Activated naive CD8-positive, alpha-beta T cell (primary cell): ENCODE measurements at regions not wholly inside any gene's neighbourhood (a gene's known extent, or its start where the extent isn't known, plus 50 kb on each side); places are given as distances from the start of the nearest gene placed in this dataset.

ENCODE experiments used
- H3K27ac Mint-ChIP-seq: one replicate; pipeline ENCODE4 v1.8.0; 2021; ENCODE audit warnings: mixed read lengths
- H3K27me3 Mint-ChIP-seq: one replicate; pipeline ENCODE4 v1.8.0; 2021; ENCODE audit warnings: mixed read lengths
- H3K36me3 Mint-ChIP-seq: one replicate; pipeline ENCODE4 v1.8.0; 2021; ENCODE audit warnings: mixed read lengths
- H3K4me1 Mint-ChIP-seq: one replicate; pipeline ENCODE4 v1.8.0; 2021; ENCODE audit warnings: low read depth, mixed read lengths
- H3K4me3 Mint-ChIP-seq: one replicate; pipeline ENCODE4 v1.8.0; 2021; ENCODE audit warnings: mild to moderate bottlenecking, mixed read lengths
- H3K9me3 Mint-ChIP-seq: one replicate; pipeline ENCODE4 v1.8.0; 2021; ENCODE audit warnings: low read depth, mixed read lengths

- H3K4me3 Mint-ChIP-seq = no peak overlapping the region
- H3K27ac Mint-ChIP-seq = no peak overlapping the region
- H3K36me3 Mint-ChIP-seq = no peaks in the 10 kb centered on the region
- no peaks in the 10 kb centered on the region for H3K9me3 Mint-ChIP-seq
- H3K27me3 Mint-ChIP-seq = peaks cover 1% of the 10 kb centered on the region
- H3K4me1 Mint-ChIP-seq = no peaks in the 10 kb centered on the region
Measured at GRCh38 chr20:60107621-60108390, 149.6 kb downstream of the CDH26 start.

GRCh38 chr20:60108397-60108796, 150.2 kb downstream of the CDH26 start:
- Mint-ChIP-seq H3K9me3 (no peaks in the 10 kb centered on the region), H3K36me3 (no peaks in the 10 kb centered on the region), H3K27ac (no peak overlapping the region), H3K4me1 (no peaks in the 10 kb centered on the region), H3K4me3 (no peak overlapping the region), H3K27me3 (peaks cover 1% of the 10 kb centered on the region)

GRCh38 chr20:60113024-60113724, 155.0 kb downstream of the CDH26 start:
- Mint-ChIP-seq H3K36me3 (no peaks in the 10 kb centered on the region), H3K27me3 (peaks cover under 1% of the 10 kb centered on the region), H3K4me3 (no peak overlapping the region), H3K27ac (no peak overlapping the region), H3K9me3 (no peaks in the 10 kb centered on the region), H3K4me1 (no peaks in the 10 kb centered on the region)

- H3K27me3 Mint-ChIP-seq = no peaks in the 10 kb centered on the region
- H3K27ac Mint-ChIP-seq = no peak overlapping the region
- no peak overlapping the region for H3K4me3 Mint-ChIP-seq
- no peaks in the 10 kb centered on the region for H3K36me3 Mint-ChIP-seq
- H3K4me1 Mint-ChIP-seq = no peaks in the 10 kb centered on the region
- H3K9me3 Mint-ChIP-seq = no peaks in the 10 kb centered on the region
Measured at GRCh38 chr20:60113771-60114170, 155.5 kb downstream of the CDH26 start.

GRCh38 chr20:60115451-60115850, 157.2 kb downstream of the CDH26 start:
- Mint-ChIP-seq H3K4me1 (no peaks in the 10 kb centered on the region), H3K27me3 (no peaks in the 10 kb centered on the region), H3K36me3 (no peaks in the 10 kb centered on the region), H3K4me3 (no peak overlapping the region), H3K27ac (no peak overlapping the region), H3K9me3 (no peaks in the 10 kb centered on the region)

GRCh38 chr20:60116128-60116909, 158.1 kb downstream of the CDH26 start:
- H3K4me1 Mint-ChIP-seq = no peaks in the 10 kb centered on the region
- H3K9me3 Mint-ChIP-seq = no peaks in the 10 kb centered on the region
- H3K4me3 Mint-ChIP-seq = no peak overlapping the region
- H3K36me3 Mint-ChIP-seq = no peaks in the 10 kb centered on the region
- H3K27me3 Mint-ChIP-seq = no peaks in the 10 kb centered on the region
- H3K27ac Mint-ChIP-seq = no peak overlapping the region

- no peaks in the 10 kb centered on the region for H3K4me1 Mint-ChIP-seq
- H3K4me3 Mint-ChIP-seq = no peak overlapping the region
Measured at GRCh38 chr20:60117065-60117464, 158.8 kb downstream of the CDH26 start.

GRCh38 chr20:60121903-60122302, 163.7 kb downstream of the CDH26 start:
- Mint-ChIP-seq H3K9me3 (no peaks in the 10 kb centered on the region), H3K27me3 (no peaks in the 10 kb centered on the region), H3K27ac (no peak overlapping the region), H3K36me3 (no peaks in the 10 kb centered on the region), H3K4me1 (no peaks in the 10 kb centered on the region), H3K4me3 (no peak overlapping the region)

More at GRCh38 chr20:60117065-60117464, 158.8 kb downstream of the CDH26 start:
- Mint-ChIP-seq H3K9me3 (no peaks in the 10 kb centered on the region), H3K36me3 (no peaks in the 10 kb centered on the region), H3K27me3 (no peaks in the 10 kb centered on the region), H3K27ac (no peak overlapping the region)

GRCh38 chr20:60122671-60123070, 164.4 kb downstream of the CDH26 start:
- Mint-ChIP-seq H3K27me3 (no peaks in the 10 kb centered on the region), H3K36me3 (no peaks in the 10 kb centered on the region), H3K27ac (no peak overlapping the region), H3K9me3 (no peaks in the 10 kb centered on the region), H3K4me3 (no peak overlapping the region), H3K4me1 (no peaks in the 10 kb centered on the region)

GRCh38 chr20:60123096-60123495, 164.9 kb downstream of the CDH26 start:
- H3K27me3 Mint-ChIP-seq = no peaks in the 10 kb centered on the region
- H3K36me3 Mint-ChIP-seq = no peaks in the 10 kb centered on the region
- H3K4me1 Mint-ChIP-seq = no peaks in the 10 kb centered on the region
- H3K9me3 Mint-ChIP-seq = no peaks in the 10 kb centered on the region
- H3K4me3 Mint-ChIP-seq = no peak overlapping the region
- H3K27ac Mint-ChIP-seq = no peak overlapping the region

- no peaks in the 10 kb centered on the region for H3K27me3 Mint-ChIP-seq
- no peaks in the 10 kb centered on the region for H3K9me3 Mint-ChIP-seq
- H3K4me3 Mint-ChIP-seq = no peak overlapping the region
- H3K36me3 Mint-ChIP-seq = no peaks in the 10 kb centered on the region
- no peaks in the 10 kb centered on the region for H3K4me1 Mint-ChIP-seq
- no peak overlapping the region for H3K27ac Mint-ChIP-seq
Measured at GRCh38 chr20:60123652-60124051, 165.4 kb downstream of the CDH26 start.

- Mint-ChIP-seq H3K27me3 (no peaks in the 10 kb centered on the region), H3K36me3 (no peaks in the 10 kb centered on the region)
Measured at GRCh38 chr20:60124776-60125381, 166.7 kb downstream of the CDH26 start.

GRCh38 chr20:60125513-60125912, 167.3 kb downstream of the CDH26 start:
- Mint-ChIP-seq H3K36me3 (no peaks in the 10 kb centered on the region), H3K27me3 (no peaks in the 10 kb centered on the region), H3K27ac (no peak overlapping the region), H3K4me1 (no peaks in the 10 kb centered on the region), H3K9me3 (no peaks in the 10 kb centered on the region), H3K4me3 (no peak overlapping the region)

More at GRCh38 chr20:60124776-60125381, 166.7 kb downstream of the CDH26 start:
- no peaks in the 10 kb centered on the region for H3K9me3 Mint-ChIP-seq
- no peak overlapping the region for H3K4me3 Mint-ChIP-seq
- H3K27ac Mint-ChIP-seq = no peak overlapping the region
- H3K4me1 Mint-ChIP-seq = no peaks in the 10 kb centered on the region

GRCh38 chr20:60126975-60127374, 168.8 kb downstream of the CDH26 start:
- Mint-ChIP-seq H3K4me1 (no peaks in the 10 kb centered on the region), H3K36me3 (no peaks in the 10 kb centered on the region), H3K27ac (no peak overlapping the region), H3K9me3 (no peaks in the 10 kb centered on the region), H3K27me3 (peaks cover 1% of the 10 kb centered on the region), H3K4me3 (no peak overlapping the region)

- no peak overlapping the region for H3K27ac Mint-ChIP-seq
- H3K9me3 Mint-ChIP-seq = no peaks in the 10 kb centered on the region
- H3K36me3 Mint-ChIP-seq = no peaks in the 10 kb centered on the region
- no peak overlapping the region for H3K4me3 Mint-ChIP-seq
- peaks cover 1% of the 10 kb centered on the region for H3K27me3 Mint-ChIP-seq
- H3K4me1 Mint-ChIP-seq = no peaks in the 10 kb centered on the region
Measured at GRCh38 chr20:60131375-60131774, 173.2 kb downstream of the CDH26 start.
